Bone marrow (tissue), 2 donors: ENCODE measurements at regions not wholly inside any gene's neighbourhood (a gene's known extent, or its start where the extent isn't known, plus 50 kb on each side); places are given as distances from the start of the nearest gene placed in this dataset.

Experiments
- DNase-seq, 2 donors: peaks; one replicate each; lab custom pipeline; 2025; lab: John Stamatoyannopoulos, UW

DNA sequence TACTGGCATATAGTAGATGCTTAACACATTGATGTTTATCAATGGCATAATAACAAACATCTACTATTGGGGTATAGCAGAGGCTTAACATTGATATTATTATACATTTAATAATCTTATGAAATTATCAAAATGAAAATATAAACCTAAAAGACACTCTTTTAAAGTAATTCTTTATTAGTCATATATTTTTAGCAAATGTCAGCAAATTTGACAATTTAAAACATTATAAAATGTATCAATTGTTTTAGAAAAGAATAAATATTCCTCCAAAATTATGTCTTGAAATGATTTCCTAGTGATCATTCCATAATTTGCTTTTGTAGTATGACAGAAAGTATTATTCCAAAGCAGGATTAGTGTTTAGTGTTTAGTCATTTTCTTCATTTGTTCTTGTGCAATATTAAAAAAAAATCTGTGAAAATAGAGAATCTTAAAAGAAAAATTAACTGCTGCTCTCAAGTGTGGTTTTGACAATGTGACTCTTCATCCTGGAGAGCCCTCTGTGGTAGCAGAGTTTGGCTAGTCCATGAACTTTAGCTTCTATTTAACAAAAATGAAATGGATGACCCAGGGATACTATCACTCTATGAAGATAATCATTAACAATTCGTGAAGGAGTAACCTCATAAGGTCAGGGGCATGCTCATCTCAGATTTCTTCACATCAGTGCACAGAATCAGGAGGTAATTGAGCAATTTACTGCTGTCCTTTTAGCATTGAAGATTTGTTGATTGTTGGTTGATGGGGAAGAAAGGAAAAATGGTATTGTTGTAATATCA, 1018.5 kb downstream of the LRFN5 start:
- no peak for DNase-seq

DNA sequence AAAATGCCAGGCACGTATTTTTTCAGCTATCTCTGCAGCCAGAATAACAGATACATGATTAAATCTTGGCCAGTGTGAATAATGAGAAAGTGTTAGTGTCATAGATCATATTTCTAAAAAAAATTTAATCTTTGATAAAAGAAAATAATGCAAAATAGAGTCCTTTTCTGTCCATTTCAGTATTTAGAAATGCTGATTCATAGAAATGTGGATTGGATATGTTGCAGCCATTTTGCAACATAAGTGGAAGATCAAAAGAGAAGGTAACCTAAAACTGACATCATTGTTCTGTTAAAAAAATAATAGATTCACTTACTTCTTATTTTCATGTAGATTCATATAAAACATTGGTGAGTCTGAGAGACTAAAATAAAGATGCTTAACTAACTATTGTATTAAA, 1010.3 kb downstream of the LRFN5 start:
- DNase-seq, result no peak

GRCh38 chr14:42606839-42607238, 1000.2 kb downstream of the LRFN5 start:
- no peak for DNase-seq

GRCh38 chr14:42602336-42602845, 995.7 kb downstream of the LRFN5 start:
- DNase-seq, result no peak

GRCh38 chr14:42572032-42572431, 965.4 kb downstream of the LRFN5 start:
- DNase-seq, result no peak

GRCh38 chr14:42569227-42569626, 962.6 kb downstream of the LRFN5 start:
- DNase-seq, result no peak

- no peak for DNase-seq
These were observed 958.9 kb downstream of the LRFN5 start for GRCh38 chr14:42565556-42565955.

- DNase-seq, result no peak
These were observed 956.6 kb downstream of the LRFN5 start for GRCh38 chr14:42563313-42563712.

DNA sequence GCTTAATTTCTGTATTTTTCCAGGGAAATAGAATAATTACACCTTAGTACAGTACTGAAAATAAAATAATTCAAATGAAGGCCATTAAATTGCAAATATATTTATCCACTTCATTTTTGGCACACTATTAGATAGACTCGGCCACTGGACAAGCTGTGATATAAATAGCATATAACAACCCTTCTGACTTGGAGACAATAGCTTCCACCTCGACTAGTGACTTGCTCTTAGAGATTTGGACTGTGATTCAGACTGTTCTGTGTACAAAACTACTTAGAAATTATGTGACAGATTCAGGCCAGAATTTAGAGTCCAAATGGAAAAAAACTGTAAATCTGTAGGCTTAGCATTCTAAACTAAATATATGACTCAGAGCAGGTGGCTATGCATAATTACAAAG, 949.9 kb downstream of the LRFN5 start:
- DNase-seq, result no peak

DNA sequence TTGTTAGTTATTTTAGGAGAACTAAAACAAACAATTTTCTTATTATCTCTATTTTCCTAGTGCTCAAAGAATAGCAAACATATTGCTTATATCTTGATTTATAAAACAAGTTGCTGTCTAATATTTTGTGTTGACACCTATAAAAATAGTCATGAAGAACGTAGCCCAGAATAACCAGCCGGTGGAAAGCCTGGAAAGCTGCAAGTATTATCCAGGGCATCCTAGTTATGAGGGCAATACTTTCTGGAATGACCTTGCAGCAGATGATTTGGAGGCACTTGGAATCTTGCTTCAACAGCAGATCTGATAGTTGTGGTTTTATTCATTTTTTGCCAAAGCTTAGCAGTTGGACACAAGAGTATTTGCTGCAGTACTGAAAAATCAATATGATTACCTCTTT, 948.7 kb downstream of the LRFN5 start:
- DNase-seq, result no peak

DNA sequence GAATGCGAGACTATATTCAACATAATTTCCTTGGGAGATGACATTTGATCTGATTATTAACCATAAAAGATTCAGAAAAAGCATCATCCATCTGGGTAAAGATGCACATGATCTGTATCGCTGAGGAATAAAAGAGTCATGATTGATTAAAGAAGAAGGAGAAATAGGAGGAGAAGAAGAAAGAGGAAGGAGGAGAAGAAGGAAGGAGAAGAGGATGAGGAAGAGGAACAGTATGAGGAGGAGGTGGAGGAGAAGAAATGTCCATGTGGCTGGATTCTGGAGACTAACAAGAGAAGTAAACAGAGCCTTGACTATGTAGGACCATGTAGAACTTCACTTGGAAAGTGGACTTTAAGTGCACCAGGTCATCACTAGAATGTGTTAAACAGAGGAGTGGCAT, 947.4 kb downstream of the LRFN5 start:
- DNase-seq, result no peak

DNA sequence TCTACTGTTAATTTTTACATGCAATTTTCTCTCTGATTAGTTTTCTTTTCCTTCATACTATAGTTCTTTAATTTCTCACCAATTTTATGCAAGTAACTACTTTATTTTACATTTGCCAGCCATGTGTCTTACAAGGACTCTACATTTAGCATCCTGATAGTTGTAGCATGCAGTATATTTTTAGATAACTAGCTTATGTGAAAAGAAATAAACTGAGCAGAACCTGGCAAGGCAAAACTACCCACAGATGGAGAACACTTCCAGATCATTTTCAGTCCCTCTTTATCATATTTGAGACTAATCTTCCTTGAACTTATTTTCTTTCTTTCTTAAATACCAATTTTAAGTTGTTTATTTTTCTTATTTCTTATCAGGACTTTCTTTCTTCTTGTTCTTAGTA, 943.6 kb downstream of the LRFN5 start:
- DNase-seq, result no peak

- DNase-seq, result no peak
These were observed 941.7 kb downstream of the LRFN5 start for GRCh38 chr14:42548349-42548748.

- no peak for DNase-seq
These were observed 939.0 kb downstream of the LRFN5 start for GRCh38 chr14:42545636-42546035.

DNA sequence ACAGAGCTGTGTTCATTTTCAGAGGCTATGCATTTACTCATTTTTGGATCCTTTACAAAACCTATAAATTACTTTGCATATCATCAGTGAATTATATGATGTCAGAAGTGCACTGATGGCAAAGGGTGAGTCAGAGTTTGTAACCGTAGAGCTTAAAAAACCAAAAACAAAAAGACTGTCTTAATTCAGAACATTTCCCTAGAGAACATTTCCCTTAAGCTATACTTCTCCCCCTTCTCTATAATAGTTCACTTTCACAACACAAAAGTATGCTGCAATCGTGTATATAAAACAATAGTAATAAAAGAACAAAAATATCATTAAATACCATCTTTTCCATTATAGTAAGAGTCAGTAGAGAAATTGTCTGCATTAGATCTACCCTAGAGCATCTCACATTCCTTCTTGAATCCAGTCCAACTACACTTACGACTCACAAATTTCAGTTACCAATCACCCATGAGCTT, 934.9 kb downstream of the LRFN5 start:
- no peak for DNase-seq

DNA sequence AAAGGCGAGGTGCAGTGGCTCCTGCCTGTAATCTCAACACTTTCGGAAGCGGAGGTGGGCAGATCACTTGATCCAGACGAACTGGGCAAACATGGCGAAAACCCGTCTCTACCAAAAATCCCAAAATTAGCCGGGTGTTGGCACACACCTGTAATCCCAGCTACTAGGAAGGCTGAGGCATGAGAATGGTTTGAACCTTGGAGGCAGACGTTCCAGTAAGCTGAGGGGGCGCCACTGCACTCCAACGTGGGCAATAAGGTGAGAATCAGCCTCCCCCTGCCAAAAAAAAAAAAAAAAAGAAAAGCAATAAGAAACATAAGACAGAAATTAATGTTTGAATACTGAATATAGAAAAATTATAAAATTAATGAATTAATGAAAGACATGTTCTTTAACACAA, 928.7 kb downstream of the LRFN5 start:
- DNase-seq, result no peak

- no peak for DNase-seq
These were observed 926.8 kb downstream of the LRFN5 start for GRCh38 chr14:42533476-42533875.

GRCh38 chr14:42532194-42532593, 925.5 kb downstream of the LRFN5 start:
- no peak for DNase-seq

DNA sequence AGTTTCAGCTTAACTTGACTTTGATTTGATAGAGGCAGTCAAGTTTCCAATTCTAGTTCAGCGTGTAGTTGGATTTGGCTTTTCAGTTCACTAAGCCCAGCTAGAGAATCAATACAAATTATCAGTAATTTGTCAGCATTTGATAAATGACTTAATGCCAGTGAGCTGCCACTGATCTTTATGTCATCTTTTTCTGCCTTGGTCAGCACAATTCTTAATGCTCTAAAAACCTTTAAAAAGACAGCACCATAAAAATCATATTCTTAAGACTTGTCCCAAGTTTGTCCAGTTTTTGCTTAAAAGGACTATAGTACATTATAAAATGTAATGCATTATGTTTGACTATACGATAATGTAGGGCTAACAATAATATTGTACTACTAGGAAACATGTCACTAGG, 920.5 kb downstream of the LRFN5 start:
- no peak for DNase-seq

- no peak for DNase-seq
These were observed 917.0 kb downstream of the LRFN5 start for GRCh38 chr14:42523666-42524065.

- DNase-seq, result no peak
These were observed 911.3 kb downstream of the LRFN5 start for GRCh38 chr14:42517806-42518500.

DNA sequence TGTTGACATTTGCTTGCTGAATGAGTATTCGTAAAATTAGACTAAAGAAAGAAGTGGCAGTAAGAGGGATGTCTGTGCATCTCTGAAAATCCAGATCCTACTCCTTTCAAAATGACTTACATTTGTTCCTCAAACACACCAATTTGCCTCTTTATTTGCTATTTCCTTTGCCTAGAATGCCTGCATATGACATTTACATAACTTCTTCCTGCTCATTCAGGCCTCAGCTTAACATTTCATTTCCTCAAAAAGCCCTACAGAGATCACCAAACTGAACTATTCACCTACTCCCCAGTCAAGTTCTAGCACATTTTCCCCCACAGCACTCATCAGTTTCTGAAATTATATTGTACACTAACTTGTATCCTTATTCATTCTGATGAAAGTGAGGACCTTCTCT, 907.2 kb downstream of the LRFN5 start:
- no peak for DNase-seq

DNA sequence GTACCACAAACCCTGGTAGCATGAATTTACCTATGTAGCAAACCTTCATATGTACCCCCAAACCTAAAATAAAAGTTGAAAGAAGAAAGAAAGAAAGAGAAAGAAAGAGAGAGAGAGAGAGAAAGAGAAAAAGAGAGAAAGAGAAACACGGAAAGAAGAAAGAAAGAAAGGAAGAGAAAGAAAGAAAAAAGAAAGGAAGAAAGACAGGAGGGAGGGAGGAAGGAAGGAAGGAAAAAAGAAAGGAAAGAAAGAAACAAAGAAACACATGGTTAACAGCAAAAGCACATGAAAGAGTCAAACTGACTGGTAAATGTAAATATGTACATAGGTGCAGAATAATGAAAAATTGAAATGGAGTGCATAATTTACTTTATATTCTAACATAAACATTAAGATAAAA, 903.4 kb downstream of the LRFN5 start:
- DNase-seq, result no peak
